ENCODE measurements at regions not wholly inside any gene's neighbourhood (a gene's known extent, or its start where the extent isn't known, plus 50 kb on each side); places are given as distances from the start of the nearest gene placed in this dataset.
"Not testable (repeated sequence)": the region's sequence is repeated elsewhere in the genome, so short reads cannot be mapped to it uniquely, and the experiment has no call there.

DNA sequence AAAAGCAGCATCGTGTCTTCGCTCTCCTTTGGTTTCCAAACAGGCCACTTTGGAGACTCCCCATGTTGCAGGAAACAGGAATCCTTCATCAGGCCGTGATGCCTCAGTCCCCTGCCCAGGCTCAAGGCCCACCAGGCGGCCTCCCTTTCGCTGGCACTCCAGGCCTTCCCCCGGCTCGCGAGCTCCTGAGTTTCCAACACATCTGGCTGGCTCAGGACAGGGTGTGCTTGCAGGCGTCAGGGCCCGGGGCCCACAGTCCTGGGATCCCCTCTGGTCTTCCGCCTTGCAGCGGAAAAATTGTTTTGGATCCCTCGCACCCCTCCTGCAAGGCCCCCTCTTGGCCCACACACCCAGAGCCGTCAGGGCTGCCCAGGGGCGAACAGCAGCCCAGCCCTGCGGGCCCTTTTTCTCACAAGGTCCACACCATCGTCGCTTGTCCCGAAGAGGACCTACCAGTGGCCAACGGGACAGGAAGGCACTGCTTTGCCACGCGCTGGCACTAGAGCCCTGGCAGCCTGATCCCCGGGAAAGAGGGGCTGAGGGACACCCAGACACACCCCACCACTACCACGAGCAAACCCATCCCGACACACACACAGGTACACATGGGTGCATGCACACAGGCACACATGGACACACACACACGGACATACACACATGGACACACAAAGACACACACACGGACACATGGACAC lies 1930.9 kb upstream of the DEFB115 start:
- no peak for TF ChIP-seq ZFX (IDR thresholded peaks at IDR 0.05; ENCODE audit: borderline replicate concordance)
- TF ChIP-seq, protein P1, sequence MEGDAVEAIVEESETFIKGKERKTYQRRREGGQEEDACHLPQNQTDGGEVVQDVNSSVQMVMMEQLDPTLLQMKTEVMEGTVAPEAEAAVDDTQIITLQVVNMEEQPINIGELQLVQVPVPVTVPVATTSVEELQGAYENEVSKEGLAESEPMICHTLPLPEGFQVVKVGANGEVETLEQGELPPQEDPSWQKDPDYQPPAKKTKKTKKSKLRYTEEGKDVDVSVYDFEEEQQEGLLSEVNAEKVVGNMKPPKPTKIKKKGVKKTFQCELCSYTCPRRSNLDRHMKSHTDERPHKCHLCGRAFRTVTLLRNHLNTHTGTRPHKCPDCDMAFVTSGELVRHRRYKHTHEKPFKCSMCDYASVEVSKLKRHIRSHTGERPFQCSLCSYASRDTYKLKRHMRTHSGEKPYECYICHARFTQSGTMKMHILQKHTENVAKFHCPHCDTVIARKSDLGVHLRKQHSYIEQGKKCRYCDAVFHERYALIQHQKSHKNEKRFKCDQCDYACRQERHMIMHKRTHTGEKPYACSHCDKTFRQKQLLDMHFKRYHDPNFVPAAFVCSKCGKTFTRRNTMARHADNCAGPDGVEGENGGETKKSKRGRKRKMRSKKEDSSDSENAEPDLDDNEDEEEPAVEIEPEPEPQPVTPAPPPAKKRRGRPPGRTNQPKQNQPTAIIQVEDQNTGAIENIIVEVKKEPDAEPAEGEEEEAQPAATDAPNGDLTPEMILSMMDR (IDR thresholded peaks at IDR 0.05): no peak
- no peak overlapping the region for H3K27ac ChIP-seq

DNA sequence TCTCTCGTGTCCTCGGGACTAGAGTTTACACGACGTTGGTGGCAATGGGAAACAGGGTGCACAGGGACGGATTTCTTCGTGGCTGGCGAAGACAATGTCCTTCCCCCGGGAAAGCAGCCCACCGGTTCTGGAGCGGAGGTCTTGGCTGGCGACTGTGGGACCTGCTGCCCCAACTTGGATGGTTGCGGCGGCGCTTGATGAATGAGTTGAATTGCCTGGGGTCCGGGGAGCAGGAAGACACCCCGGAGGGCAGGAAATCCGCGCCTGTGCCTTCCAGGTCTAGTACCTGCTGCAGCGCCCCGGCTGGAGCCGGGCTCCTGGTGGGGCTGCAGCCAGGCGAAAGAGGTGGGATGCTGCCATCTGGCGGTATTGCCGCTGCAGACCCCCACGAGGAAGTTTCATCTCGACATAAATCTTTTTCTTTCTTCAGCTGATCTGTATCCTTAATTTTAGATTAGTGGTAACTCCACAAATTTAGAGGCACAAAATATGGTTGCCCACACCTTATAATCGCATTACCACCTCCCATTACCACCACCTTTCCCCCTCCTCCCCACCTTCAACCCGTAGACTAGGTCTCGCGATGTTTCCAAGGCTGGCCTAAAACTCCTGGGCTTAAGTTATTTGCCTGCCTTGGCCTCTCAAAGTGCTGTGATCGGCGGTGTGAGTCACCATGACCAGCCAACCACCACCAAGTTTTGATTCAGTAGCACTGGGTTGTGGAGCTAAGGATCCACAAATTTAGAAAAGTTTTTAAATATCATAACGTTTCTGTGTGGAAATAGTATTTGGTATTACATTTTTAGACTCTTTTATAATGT lies 1929.7 kb upstream of the DEFB115 start:
- not testable (repeated sequence) for H3K27ac ChIP-seq
- TF ChIP-seq, protein P1 (IDR thresholded peaks at IDR 0.05): peak; percentile 69

DNA sequence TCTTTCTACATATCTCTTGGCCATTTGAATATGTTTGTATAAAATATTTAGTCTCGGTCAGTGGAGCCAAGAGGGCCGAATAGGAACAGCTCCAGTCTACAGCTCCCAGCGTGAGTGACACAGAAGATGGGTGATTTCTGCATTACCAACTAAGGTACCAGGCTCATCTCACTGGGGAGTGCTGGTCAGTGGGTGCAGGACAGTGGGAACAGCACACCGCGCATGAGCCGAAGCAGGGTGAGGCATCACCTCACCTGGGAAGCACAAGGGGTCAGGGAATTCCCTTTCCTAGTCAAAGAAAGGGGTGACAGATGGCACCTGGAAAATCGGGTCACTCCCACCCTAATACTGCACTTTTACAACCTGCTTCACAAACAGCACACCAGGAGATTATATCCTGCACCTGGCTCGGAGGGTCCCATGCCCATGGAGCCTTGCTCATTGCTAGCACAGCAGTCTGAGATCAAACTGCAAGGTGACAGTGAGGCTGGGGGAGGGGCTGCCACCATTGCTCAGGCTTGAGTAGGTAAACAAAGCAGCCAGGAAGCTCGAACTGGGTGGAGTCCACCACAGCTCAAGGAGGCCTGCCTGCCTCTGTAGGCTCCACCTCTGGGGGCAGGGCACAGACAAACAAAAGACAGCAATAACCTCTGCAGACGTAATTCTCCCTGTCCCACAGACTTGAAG lies 1926.9 kb upstream of the DEFB115 start:
- H3K27ac ChIP-seq: not testable (repeated sequence)

DNA sequence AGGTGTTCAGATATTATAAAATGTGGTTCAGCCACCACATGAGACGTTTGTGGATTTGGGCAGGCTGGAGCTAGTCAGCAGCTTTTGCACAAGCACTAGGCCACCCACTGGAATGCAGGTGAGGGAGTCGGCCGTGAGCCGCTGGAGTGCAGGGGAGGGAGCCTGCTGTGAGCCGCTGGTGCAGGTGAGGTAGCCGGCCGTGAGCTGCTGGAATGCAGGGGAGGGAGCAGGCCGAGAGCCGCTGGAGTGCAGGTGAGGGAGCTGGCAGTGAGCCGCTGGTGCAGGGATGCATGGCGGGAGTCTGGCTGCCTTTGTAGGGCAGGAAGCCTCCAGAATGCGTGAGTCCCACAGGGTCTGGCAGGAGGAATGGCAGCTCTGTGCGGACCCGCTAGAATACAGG lies 1907.6 kb upstream of the DEFB115 start:
- H3K27ac ChIP-seq: no peak overlapping the region
- TF ChIP-seq ZFX (IDR thresholded peaks at IDR 0.05; ENCODE audit: borderline replicate concordance): no peak
- TF ChIP-seq, protein P1 (IDR thresholded peaks at IDR 0.05): no peak

DNA sequence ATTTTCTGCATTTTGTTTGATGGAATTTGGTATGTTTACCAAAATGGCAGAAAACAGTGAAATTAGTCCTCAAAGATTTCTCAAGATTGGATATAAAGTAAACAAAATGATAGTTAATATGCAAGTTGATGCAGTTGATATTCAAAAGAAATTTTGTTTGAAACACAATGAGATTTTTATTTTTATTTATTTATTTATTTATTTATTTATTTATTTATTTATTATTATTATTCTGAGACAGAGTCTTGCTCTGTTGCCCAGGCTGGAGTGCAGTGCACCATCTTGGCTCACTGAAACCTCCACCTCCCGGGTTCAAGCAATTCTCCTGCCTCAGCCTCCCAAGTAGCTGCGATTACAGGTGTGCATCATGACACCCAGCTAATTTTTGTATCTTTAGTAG lies 1881.5 kb upstream of the DEFB115 start:
- not testable (repeated sequence) for H3K27ac ChIP-seq

DNA sequence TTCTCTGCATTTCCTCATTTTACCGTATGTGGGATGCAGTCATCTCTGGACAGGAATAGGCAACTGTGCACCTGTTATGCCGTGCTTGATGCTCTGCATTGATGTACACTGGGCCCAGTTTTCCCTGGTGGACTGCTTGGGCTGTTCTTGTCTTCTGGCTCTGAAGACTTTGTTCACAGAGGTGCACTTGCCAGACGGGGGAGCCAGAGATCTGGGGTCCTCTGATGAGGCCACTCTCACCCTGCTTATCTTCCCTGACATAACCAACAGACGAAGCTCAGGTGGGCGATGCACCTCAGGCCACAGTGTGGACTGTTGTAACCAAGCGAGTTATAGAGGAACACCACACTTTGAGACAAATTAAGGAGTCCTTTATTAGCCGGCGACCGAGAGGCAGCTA lies 1864.6 kb upstream of the DEFB115 start:
- not testable (repeated sequence) for H3K27ac ChIP-seq

DNA sequence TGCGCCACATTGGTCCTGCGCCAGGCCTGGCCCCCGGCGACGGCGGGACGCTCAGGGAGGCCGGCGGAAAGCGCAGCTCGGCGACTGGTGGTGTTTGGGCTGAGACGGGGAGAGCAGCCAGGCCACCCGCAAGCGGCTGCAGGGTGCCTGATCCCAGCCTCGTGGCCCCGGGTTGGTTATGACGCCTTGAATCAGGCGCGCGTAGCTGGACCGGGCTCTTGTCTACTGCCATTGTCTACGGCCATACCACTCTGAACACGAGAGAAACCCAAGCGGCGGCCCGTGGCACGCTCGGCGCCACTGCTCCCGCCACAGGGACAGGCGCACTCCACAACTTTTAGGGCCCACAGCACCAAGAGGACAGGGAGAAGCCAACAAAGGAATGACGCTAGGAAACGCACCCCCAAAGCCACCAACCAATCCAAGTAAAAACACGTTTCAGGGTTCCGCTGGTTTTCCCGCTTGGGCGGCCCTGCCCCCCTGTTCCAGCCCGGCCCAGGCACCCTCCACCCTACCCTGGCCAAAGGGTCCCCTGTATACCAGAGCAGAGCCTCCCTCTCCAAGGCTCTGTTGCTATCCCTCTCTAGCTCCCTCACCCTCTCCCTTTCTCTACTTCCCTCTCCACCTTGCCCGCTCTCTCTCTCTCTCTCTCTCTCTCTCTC lies 1849.3 kb upstream of the DEFB115 start:
- TF ChIP-seq ZFX (IDR thresholded peaks at IDR 0.05; ENCODE audit: borderline replicate concordance): no peak
- TF ChIP-seq, protein P1 (IDR thresholded peaks at IDR 0.05): no peak
- H3K27ac ChIP-seq: no peak overlapping the region

DNA sequence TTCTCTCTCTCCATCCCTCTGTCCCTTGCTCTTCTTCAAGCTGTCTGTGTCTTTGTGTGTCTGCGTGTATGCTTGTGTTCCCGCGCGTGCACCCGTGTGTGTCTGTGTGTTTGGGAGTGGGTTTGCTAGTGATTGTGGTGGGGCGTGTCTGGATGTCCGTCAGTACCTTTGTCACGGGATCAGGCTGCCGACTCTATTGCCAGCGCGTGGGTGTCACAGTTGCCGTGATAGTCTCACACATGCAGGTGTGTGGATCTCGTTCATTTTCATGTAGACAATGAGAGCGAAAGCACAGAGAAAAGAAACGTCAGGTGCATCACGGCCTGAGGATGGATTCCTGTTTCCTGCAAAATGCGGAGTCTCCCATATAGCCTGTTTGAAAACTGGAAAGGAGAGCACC lies 1848.8 kb upstream of the DEFB115 start:
- H3K27ac ChIP-seq: not testable (repeated sequence)

DNA sequence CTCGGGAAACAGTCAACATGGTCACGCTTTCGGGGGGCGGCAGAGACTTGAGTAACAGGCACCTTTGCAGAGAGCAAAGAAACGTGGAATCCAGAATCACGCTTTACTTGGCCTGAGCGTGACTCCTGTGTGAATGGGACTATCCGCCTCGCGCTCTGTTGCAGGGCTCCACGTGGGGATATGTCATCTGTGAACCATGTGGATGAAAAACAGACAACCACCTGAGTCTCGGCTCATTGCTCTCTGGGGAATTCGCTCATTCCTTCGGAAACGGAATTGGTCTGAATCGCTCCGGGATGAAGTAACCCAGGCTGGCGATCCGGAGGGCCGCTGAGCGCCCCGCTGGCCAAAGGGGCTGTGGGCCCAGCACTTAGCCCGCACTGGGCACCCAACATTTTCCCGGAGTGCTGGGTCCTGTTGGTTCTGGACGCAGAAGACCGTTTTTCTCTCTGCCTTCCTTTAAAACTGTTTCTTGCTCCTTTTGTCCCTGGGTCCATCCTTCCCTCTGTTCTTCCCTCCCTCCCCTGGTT lies 1848.2 kb upstream of the DEFB115 start:
- H3K27ac ChIP-seq: not testable (repeated sequence)
